ENCODE measurements at regions not wholly inside any gene's neighbourhood (a gene's known extent, or its start where the extent isn't known, plus 50 kb on each side); places are given as distances from the start of the nearest gene placed in this dataset.

DNA sequence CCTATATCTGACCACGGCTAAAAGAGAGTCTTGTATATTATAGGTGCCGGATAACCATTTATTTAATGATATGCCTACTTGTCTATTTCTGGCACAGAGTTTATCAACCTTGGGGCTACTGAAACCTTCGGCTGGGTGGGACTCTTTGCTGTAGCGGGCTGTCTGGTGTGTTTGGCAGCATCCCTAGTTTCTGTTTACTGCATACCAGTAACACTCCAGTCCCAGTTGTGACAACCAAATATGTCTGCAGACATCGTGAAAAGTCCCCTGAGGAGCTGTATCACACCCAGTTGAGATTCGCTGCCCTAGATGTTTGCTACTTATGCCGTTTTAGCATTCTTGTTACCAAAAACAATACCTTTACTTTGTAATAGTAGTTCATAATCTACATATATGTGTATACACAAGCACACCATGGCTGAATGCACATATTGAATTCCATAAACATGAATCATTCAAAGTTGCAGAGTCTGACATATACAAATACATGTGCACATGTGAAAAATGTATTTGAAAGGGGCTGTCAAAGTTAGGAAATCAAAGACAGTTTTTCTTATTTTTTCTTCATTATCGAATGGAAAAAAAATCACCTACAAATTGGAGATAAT is 89.1 kb upstream of the SHISA6 start:
- TF ChIP-seq, protein P1, sequence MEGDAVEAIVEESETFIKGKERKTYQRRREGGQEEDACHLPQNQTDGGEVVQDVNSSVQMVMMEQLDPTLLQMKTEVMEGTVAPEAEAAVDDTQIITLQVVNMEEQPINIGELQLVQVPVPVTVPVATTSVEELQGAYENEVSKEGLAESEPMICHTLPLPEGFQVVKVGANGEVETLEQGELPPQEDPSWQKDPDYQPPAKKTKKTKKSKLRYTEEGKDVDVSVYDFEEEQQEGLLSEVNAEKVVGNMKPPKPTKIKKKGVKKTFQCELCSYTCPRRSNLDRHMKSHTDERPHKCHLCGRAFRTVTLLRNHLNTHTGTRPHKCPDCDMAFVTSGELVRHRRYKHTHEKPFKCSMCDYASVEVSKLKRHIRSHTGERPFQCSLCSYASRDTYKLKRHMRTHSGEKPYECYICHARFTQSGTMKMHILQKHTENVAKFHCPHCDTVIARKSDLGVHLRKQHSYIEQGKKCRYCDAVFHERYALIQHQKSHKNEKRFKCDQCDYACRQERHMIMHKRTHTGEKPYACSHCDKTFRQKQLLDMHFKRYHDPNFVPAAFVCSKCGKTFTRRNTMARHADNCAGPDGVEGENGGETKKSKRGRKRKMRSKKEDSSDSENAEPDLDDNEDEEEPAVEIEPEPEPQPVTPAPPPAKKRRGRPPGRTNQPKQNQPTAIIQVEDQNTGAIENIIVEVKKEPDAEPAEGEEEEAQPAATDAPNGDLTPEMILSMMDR (IDR thresholded peaks at IDR 0.05 in 8 of 11, conservative IDR thresholded peaks at IDR 0.05 in 3 of 11): no peak
- no peak for TF ChIP-seq POLR2A (IDR thresholded peaks at IDR 0.05)
- TF ChIP-seq POLR2AphosphoS5 (IDR thresholded peaks at IDR 0.05): no peak

All from spleen (tissue), 7 donors.